ENCODE measurements at regions not wholly inside any gene's neighbourhood (a gene's known extent, or its start where the extent isn't known, plus 50 kb on each side); places are given as distances from the start of the nearest gene placed in this dataset.

GRCh38 chr20:50273601-50274491 lies 83.2 kb downstream of the CEBPB start:
- no peak for DNase-seq (ENCODE audit: low read depth in 2 of 2)

- DNase-seq (ENCODE audit: low read depth in 2 of 2) = no peak
These were observed 84.2 kb downstream of the CEBPB start for GRCh38 chr20:50274570-50275430.

GRCh38 chr20:50276119-50277063 lies 85.8 kb downstream of the CEBPB start:
- no peak for DNase-seq (ENCODE audit: low read depth in 2 of 2)

- DNase-seq (ENCODE audit: low read depth in 2 of 2) = no peak
These were observed 86.4 kb downstream of the CEBPB start for GRCh38 chr20:50277064-50277415.

DNA sequence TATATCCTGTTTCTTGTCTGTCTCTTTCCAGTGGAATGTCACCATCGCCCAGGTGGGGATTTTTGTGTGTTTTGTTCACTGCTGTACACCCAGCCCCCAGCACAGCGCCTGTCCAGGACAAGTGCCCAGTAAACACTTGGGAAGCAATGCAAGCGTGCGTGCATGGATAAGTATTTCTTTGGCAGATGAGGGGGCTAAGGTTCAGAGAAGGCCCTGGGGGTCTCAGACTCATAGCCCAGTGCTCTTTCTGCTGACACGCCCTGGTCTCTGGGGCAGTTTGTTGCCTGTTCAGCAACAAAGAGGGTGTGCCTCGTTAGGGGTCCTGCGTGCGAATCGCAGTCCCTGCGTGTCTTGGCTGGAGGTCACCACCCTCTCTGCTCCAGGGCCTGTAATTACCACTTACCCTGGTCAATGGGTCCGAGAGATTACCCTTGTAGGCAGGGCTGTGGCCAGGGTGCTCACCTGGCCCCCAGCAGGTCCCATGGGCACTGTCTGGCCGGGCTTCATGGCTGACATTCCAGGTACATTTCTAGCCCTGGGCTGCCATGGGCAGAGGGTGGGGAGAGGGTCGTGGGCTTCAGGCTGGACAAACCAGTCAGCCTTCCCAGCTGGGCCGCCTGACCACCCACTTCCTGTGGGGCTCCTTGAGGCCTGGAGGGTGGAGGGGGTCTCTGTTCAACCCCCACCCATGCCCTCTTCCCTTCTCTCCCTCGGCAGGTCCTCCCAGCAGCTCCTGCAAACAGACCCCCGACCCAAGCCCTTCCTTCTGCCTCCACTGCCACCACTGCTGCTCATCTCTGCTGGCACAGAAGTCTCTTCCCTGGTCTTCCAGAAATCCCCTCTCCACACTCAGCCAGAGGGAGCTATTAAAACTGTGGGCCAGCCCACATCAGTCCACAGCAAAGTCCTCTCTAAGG lies 87.1 kb downstream of the CEBPB start:
- DNase-seq (ENCODE audit: low read depth in 2 of 2) = no peak

DNA sequence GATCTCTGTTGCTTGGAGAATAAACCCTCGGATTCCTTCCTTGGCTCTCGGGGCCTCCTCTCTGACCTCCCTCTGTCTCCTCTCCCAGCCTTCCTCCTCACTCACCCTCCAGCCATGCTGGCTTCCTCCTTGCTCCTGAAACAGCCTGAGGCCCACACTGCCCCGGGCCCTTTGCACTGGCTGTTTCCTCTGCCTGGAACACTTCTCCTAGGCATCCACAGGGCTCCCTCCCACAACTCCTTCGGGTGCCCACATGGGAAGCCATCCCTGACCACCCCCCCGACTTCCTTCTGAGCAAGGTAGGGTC lies 87.7 kb downstream of the CEBPB start:
- DNase-seq (ENCODE audit: low read depth in 2 of 2) = no peak

- no peak for DNase-seq (ENCODE audit: low read depth in 2 of 2)
These were observed 88.3 kb downstream of the CEBPB start for GRCh38 chr20:50278684-50279531.

GRCh38 chr20:50279988-50280850 lies 89.6 kb downstream of the CEBPB start:
- DNase-seq (ENCODE audit: low read depth in 2 of 2) = no peak

DNA sequence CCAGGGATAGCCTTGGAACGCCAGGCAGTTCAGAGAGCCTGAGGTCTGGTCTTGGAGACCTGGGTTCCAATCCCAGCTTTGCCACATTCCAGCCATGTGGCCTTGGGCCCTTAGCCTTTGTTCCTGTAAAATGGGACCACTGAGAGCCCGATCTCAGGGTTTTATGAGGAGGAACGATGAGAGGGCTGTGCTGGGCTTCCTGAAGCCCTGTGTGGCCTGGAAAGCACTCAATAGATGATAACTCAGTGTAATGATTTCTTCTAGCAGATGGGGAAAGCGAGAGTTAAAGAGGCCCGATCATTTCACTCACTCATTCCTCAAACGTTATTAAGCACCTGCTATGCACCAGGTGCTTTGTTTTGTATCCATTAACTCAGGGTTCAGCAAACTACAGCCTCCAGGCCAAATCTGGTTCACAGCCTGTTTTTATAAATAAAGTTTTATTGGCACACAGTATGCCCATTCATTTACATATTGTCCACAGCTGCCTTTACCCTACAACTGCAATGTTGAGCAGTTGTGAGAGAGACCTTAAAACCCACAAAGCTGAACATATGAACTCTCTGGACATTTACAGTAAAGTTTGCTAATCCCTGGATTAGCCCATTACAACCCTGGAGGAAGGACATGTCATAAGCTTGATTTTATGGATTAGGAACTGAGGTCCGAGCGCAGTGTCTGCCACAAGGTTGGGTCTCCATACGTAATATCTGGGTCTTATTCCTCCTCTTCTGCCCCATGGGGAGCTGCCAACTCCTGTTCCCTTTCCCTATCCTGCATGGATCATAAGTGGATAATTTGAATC lies 90.4 kb downstream of the CEBPB start:
- DNase-seq (ENCODE audit: low read depth in 2 of 2) = no peak

DNA sequence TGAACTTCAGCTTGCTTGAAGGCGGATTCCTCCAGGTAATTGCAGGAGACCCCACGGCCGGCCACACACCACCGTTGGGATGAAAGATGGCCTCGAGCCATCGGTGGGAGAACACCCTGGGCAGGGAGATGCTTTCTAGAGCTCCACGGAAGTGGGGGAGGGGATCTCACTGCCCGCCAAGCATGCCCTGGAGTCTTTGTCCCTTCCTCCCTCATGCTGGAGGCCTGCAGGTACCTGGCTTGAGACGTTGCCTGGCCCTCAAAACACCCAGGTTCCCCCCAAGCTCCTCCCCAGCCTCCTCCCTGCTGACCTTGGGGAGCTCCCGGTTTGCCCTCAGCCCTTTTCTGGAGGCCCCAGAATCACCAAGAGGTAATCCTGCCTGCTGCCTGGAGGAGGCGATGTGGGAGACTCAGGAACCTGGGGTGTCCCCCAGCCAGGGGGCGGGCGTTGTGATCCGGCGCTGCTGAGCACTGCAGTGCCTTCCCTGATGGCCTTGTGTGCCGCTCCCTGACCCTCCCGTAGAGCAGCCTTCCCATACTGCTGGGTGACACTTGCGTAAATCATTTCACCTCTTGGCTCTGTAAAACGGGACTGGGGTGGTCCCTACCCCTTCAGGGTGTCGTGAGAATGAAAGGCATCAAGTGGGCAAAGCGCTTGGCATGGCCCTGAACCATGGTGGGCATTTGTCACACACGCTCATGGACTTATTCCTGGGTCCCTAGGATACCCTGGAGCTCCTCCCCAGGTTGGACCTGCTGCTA lies 91.4 kb downstream of the CEBPB start:
- DNase-seq (ENCODE audit: low read depth in 2 of 2) = no peak

DNA sequence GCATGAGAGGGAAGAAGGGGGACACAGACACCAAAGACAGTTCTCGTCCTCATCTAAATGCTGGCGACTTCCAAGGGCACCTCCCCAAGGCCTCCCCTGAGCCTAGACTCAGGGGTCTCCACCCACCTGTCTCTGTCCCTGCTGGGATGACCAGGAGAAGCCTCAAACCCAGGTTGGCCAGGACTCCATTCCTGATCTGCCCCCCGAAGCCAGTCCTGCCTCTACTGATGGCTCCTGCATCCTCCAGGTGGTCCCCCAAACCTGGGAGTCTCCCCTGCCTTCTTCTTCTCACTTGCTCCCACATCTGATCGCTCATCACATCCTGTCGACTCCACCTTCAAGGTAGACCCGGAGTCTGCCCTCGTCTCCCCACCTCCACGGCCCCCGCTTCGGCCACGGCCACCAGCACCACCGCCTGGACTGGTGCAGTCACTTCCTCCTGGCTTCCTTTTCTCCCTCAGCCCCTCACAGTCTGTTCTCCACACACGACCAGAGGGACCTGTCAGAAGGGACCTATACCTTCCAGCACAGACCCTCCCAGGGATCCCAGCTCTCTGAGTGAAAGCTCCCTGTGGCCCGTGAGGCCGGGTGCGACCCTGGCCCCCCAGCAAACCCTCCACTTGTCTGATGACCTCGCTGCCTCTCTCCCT lies 92.1 kb downstream of the CEBPB start:
- no peak for DNase-seq (ENCODE audit: low read depth in 2 of 2)

DNA sequence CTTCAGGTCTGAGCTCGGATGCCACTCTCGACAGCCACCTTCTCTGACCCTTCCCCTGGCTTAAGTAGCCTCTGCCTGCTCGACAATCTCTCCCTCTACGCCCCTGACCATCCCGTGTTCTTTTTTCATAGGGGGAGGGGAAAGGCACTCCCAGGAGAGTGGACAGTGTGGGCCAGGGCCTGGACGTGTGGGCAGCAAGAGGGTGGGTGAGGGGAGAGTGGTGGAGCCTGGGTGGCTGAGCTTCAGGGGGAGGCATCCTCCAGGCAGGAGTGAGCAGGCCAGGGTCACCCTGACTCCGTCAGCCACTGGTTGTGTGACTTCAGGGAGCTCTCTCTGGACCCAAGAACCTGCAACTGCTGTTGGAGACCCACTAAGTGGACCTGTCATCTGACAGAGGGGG lies 92.7 kb downstream of the CEBPB start:
- no peak for DNase-seq (ENCODE audit: low read depth in 2 of 2)

DNA sequence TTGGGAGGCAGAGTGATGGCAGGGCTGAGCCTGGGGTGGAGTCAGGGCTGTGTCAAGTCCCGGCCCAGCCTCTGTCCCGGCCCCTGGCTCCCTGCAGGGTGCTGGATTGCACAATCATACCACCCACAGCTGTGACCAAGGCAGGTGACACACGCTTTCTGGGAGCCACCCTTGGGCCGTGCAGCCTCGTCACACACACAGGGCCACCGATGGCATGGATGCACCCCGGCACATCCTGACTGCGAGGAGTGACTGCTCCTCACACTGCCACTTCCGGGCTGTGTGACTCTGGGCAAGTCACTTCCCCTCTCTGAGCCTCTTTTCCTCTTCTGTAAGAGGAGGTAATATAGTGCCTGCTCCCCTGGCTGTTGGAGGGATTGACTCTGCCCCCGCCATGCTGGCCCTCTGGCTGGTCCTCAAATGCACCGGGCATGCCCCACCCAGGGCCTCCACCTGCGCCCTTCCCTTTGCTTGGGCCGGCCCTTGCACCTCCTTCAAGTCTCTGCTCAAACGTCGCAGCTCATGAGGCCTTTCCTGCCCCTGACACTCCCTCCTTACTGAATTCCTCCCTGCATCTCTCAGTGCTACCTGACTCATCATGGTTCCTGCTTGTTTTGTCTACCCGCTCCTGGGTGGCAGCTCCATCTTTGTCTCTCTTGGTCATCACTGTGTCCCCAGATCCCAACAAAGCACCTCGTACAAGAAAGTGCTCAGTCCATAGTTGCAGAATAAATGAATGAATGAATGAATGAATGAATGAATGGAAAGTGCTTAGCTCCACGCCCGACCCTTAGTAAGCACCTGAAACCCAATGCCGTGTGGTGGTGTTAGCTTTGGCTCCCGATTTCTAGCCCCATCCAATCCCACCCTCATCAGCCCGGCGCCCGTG lies 93.5 kb downstream of the CEBPB start:
- DNase-seq (ENCODE audit: low read depth in 2 of 2) = no peak

DNA sequence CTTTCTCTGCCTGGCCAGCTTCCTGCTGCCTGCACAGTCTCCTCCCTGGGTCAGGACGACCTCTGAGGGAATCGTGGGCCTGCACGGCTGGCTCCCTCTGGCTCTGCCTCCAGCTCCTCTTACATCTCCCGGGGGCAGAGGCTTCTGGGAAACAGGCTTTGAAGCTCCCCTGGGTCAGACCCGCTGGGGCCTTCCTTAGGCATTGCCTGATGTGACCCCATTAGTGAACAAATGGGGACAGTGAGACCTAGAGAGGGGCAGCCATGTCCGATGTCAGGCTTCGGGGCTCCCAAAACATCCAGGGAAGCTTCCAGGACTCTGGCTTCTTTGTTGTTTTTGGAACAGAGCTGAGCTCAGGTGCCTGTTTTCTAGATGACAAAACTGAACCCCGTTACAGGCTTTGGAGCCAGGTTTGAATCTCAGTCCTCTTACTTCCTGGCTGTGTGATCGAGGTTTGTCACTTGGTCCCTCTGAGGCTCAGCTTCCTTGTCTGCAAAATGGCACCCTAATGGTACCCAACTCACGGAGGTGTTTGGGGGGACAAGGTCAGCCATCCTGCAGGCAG lies 94.3 kb downstream of the CEBPB start:
- no peak for DNase-seq (ENCODE audit: low read depth in 2 of 2)

- DNase-seq (ENCODE audit: low read depth in 2 of 2) = no peak
These were observed 94.9 kb downstream of the CEBPB start for GRCh38 chr20:50285376-50286173.
